HL-60 (cell line): ENCODE measurements at regions not wholly inside any gene's neighbourhood (a gene's known extent, or its start where the extent isn't known, plus 50 kb on each side); places are given as distances from the start of the nearest gene placed in this dataset.

Experiments used
- DNase-seq, 2 experiments: peaks; one replicate each; pipeline ENCODE4 v3.0.0-alpha.2; 2010 to 2020; ENCODE audit warnings: low read depth in 1 of 2, low spot score in 1 of 2
- H3K27ac ChIP-seq: fragments of 250-450 bp; sonication (Bioruptor Pico); replicated peaks from 2 replicates; pipeline ENCODE4 v1.5.1; 2020; ENCODE audit warnings: mild to moderate bottlenecking, moderate library complexity
- H3K27me3 ChIP-seq: fragments of 250-450 bp; sonication (Bioruptor Pico); 2 replicates; pipeline ENCODE4 v1.5.1; 2021; ENCODE audit warnings: mild to moderate bottlenecking, moderate library complexity; ENCODE audit not compliant: insufficient read depth, poor library complexity, severe bottlenecking
- H3K4me3 ChIP-seq: replicated peaks from 2 replicates; pipeline ENCODE4 v1.5.1; 2011; ENCODE audit warnings: mild to moderate bottlenecking, control low read depth, low read length; ENCODE audit not compliant: insufficient read depth
- CTCF ChIP-seq: IDR thresholded peaks from one replicate; pipeline ENCODE4 v1.5.1; 2011; ENCODE audit warnings: low read length, control low read depth, inconsistent platforms; ENCODE audit not compliant: insufficient read depth
- GABPA ChIP-seq: IDR thresholded peaks from 2 replicates; pipeline ENCODE4 v1.6.1; 2012; ENCODE audit warnings: low read depth
- POLR2AphosphoS5 ChIP-seq: IDR thresholded peaks from 2 replicates; pipeline ENCODE4 v1.6.1; 2012; ENCODE audit warnings: low read depth
- SPI1 ChIP-seq: IDR thresholded peaks from 2 replicates; pipeline ENCODE4 v1.6.1; 2012; ENCODE audit warnings: low read depth, mild to moderate bottlenecking, borderline replicate concordance
- TF ChIP-seq, protein P1 (sequence below): IDR thresholded peaks from 2 replicates; pipeline ENCODE4 v1.6.1; 2012; ENCODE audit warnings: low read depth; ENCODE audit not compliant: insufficient replicate concordance

DNA sequence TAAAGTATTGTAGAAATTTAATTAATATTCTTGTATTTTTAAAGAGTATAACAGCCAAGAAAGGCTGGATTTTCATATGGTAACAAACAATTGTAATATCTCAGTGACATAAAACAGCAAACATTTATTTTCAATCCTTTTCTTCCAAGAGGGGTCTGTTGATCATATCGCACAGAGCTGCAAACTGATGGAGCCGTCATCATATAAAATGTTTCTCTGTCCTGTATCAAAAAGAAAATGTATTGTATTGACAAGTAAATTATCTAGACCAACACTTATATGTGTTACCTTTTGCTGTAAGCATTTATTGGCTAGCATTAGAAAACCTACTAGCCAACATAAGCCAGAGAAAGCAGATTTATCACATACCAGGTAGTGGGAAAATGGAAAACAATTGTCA is 2861.4 kb upstream of the PCDH20 start:
- DNase-seq: no peak
- no peak overlapping the region for H3K27ac ChIP-seq
- no peaks in the 10 kb centered on the region for H3K27me3 ChIP-seq
- TF ChIP-seq SPI1 (no peak), POLR2AphosphoS5 (no peak), GABPA (no peak)
- TF ChIP-seq, protein P1, sequence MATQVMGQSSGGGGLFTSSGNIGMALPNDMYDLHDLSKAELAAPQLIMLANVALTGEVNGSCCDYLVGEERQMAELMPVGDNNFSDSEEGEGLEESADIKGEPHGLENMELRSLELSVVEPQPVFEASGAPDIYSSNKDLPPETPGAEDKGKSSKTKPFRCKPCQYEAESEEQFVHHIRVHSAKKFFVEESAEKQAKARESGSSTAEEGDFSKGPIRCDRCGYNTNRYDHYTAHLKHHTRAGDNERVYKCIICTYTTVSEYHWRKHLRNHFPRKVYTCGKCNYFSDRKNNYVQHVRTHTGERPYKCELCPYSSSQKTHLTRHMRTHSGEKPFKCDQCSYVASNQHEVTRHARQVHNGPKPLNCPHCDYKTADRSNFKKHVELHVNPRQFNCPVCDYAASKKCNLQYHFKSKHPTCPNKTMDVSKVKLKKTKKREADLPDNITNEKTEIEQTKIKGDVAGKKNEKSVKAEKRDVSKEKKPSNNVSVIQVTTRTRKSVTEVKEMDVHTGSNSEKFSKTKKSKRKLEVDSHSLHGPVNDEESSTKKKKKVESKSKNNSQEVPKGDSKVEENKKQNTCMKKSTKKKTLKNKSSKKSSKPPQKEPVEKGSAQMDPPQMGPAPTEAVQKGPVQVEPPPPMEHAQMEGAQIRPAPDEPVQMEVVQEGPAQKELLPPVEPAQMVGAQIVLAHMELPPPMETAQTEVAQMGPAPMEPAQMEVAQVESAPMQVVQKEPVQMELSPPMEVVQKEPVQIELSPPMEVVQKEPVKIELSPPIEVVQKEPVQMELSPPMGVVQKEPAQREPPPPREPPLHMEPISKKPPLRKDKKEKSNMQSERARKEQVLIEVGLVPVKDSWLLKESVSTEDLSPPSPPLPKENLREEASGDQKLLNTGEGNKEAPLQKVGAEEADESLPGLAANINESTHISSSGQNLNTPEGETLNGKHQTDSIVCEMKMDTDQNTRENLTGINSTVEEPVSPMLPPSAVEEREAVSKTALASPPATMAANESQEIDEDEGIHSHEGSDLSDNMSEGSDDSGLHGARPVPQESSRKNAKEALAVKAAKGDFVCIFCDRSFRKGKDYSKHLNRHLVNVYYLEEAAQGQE: no peak
- H3K4me3 ChIP-seq: no peak overlapping the region

- Histone ChIP-seq H3K27ac (no peak overlapping the region), H3K27me3 (no peaks in the 10 kb centered on the region), H3K4me3 (no peak overlapping the region)
- TF ChIP-seq, protein P1: no peak
- TF ChIP-seq CTCF (no peak), GABPA (no peak), POLR2AphosphoS5 (no peak), SPI1 (no peak)
- no peak for DNase-seq
Observed at GRCh38 chr13:64276232-64276631, 2860.6 kb upstream of the PCDH20 start.

DNA sequence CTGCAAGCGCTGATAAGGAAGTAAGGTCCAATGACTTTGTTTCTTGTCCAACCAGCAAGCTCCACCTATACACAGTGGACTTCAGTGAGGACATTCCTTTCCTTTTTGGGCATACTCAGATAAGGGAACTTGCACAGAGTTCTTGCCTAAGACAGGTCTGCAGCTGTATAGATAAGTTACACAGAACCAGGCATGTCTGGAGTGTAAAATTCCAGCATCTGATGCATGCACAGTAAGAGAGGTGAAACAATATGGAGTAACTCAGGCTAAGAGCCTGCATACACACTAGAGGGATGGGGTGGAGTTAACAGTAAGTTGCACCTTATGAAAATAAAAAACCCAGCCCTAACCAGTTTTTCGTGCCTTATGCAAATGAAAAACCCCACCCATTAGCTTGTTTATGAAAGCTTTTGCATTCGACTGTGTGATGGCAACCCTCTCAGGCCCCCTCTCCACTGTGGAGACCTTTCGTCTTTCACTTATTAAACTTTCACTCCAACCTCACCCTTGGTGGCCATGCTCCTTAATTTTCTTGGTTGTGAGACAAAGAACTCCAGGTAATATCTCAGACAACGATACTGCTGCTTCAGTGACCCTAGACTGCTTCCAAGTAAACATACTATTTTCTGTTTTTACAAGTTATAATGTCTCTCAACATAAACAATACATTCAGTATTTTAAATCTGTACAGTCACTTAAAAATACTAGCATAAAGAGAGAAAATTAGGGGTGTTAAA is 2859.0 kb upstream of the PCDH20 start:
- TF ChIP-seq SPI1 (no peak), CTCF (no peak)
- TF ChIP-seq, protein P1: no peak
- Histone ChIP-seq H3K27ac (no peak overlapping the region), H3K27me3 (no peaks in the 10 kb centered on the region), H3K4me3 (no peak overlapping the region)
- no peak for DNase-seq
